ENCODE measurements at regions not wholly inside any gene's neighbourhood (a gene's known extent, or its start where the extent isn't known, plus 50 kb on each side); places are given as distances from the start of the nearest gene placed in this dataset.
"Not testable (repeated sequence)": the region's sequence is repeated elsewhere in the genome, so short reads cannot be mapped to it uniquely, and the experiment has no call there.

DNA sequence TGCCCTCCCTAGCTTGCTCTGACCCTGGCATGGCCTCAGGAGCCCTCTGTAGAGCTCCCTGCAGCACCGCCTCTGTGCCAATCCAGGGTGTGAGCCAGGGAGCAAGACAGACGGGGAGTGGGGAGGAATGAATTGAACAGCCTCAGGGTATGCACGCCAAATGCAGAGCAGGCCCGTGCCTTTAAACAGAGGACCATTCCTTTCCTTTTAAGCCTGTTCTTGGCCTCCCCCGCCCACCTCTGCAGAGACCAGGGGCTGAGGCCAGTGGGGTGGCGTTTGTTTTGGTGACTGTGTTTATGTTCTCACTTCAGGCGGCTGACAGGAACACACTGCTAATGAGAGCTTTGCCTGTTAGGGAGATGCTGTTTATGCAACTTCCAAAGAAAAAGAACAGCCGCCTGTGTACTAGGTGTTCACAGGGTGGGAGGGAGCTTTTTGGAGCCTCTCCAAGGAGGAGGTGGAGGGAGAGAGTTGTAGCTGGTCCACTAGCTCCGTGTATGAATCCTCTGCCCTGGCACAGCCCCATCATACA is 528.1 kb upstream of the DPP6 start:
- Mint-ChIP-seq H3K4me1 (ENCODE audit: low read depth in 2 of 2) (no peaks in the 10 kb centered on the region), H3K36me3 (ENCODE audit: insufficient read depth) (peaks cover 3% of the 10 kb centered on the region), H3K27me3 (no peaks in the 10 kb centered on the region), H3K4me3 (no peak overlapping the region), H3K9me3 (peaks cover 6 to 13% of the 10 kb centered on the region in 2 donors), H3K27ac (no peak overlapping the region)
- DNase-seq (no peak), ATAC-seq (replicated peaks) (no peak)

- Mint-ChIP-seq H3K36me3 (ENCODE audit: insufficient read depth) (peaks cover 5% of the 10 kb centered on the region), H3K4me1 (ENCODE audit: low read depth in 2 of 2) (no peaks in the 10 kb centered on the region), H3K4me3 (no peak overlapping the region), H3K27ac (no peak overlapping the region), H3K9me3 (peaks cover 8 to 23% of the 10 kb centered on the region in 2 donors), H3K27me3 (no peaks in the 10 kb centered on the region)
- ATAC-seq (replicated peaks) (no peak), DNase-seq (no peak)
These were observed 523.1 kb upstream of the DPP6 start for GRCh38 chr7:153529100-153529499.

- H3K27me3 Mint-ChIP-seq = no peaks in the 10 kb centered on the region
- H3K4me1 Mint-ChIP-seq (ENCODE audit: low read depth in 2 of 2) = no peaks in the 10 kb centered on the region
- no peak for ATAC-seq (replicated peaks)
- peaks cover 5% of the 10 kb centered on the region for H3K36me3 Mint-ChIP-seq (ENCODE audit: insufficient read depth)
- no peak overlapping the region for H3K27ac Mint-ChIP-seq
- DNase-seq = no peak
- H3K9me3 Mint-ChIP-seq = peaks cover 8 to 23% of the 10 kb centered on the region in 2 donors
- no peak overlapping the region for H3K4me3 Mint-ChIP-seq
These were observed 522.5 kb upstream of the DPP6 start for GRCh38 chr7:153529651-153530165.

DNA sequence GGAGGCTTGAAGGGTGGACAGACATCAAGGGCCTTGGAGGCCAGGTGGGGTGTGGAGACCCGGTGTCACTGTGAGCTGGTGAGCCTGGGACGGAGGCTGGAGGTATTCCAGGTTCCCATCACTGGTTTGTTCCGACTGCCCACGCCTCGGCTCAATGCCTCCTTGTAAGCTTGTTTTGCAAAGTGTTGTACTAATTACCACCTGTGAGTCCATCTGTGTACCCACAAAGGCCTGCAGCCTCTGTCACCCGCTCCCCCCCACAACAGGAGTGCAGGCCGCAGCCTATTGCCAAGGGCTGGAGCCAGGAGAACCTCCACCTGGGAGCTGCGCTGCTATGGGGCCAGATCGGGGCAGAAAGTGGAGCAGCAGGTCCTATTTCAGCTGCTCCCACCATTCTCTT is 521.8 kb upstream of the DPP6 start:
- ATAC-seq (replicated peaks) = no peak
- H3K4me3 Mint-ChIP-seq = no peak overlapping the region
- H3K36me3 Mint-ChIP-seq (ENCODE audit: insufficient read depth) = peaks cover 5% of the 10 kb centered on the region
- H3K4me1 Mint-ChIP-seq (ENCODE audit: low read depth in 2 of 2) = no peaks in the 10 kb centered on the region
- no peak overlapping the region for H3K27ac Mint-ChIP-seq
- DNase-seq = no peak
- H3K27me3 Mint-ChIP-seq = no peaks in the 10 kb centered on the region
- H3K9me3 Mint-ChIP-seq = peaks cover 8 to 23% of the 10 kb centered on the region in 2 donors

- no peak for DNase-seq
- ATAC-seq (replicated peaks) = no peak
- no peaks in the 10 kb centered on the region for H3K27me3 Mint-ChIP-seq
- H3K27ac Mint-ChIP-seq = no peak overlapping the region
- no peaks in the 10 kb centered on the region for H3K4me1 Mint-ChIP-seq (ENCODE audit: low read depth in 2 of 2)
- H3K36me3 Mint-ChIP-seq (ENCODE audit: insufficient read depth) = peaks cover 2% of the 10 kb centered on the region
- no peak overlapping the region for H3K4me3 Mint-ChIP-seq
- H3K9me3 Mint-ChIP-seq = peaks cover 6 to 21% of the 10 kb centered on the region in 2 donors
These were observed 519.9 kb upstream of the DPP6 start for GRCh38 chr7:153532326-153532725.

DNA sequence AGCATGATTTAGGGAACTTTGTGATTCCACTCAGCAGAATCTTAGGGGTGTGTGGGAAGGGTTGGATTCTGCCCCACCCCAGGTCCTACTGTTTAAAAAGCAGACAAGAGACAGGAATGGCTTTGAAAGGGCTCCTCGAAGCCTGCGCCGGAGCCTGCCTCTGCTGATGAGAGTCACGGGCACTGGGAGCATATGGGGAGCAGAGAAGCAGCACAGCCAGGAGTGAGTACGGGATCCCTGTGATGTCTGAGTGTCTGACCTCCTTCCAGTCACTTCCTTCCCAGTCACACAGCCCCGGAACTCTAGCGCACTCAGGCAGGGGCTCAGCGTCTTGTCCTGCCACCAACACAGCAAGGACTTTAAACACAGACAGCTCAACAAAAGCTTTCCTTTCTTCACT is 514.9 kb upstream of the DPP6 start:
- no peak overlapping the region for H3K4me3 Mint-ChIP-seq
- peaks cover 4 to 17% of the 10 kb centered on the region in 2 donors for H3K9me3 Mint-ChIP-seq
- no peak overlapping the region for H3K27ac Mint-ChIP-seq
- H3K4me1 Mint-ChIP-seq (ENCODE audit: low read depth in 2 of 2) = no peaks in the 10 kb centered on the region
- no peaks in the 10 kb centered on the region for H3K36me3 Mint-ChIP-seq (ENCODE audit: insufficient read depth)
- ATAC-seq (replicated peaks) (no peak), DNase-seq (no peak)
- no peaks in the 10 kb centered on the region for H3K27me3 Mint-ChIP-seq

- no peak for ATAC-seq (replicated peaks)
- Mint-ChIP-seq H3K27me3 (no peaks in the 10 kb centered on the region), H3K4me1 (ENCODE audit: low read depth in 2 of 2) (no peaks in the 10 kb centered on the region), H3K9me3 (peaks cover 6 to 17% of the 10 kb centered on the region in 2 donors), H3K36me3 (ENCODE audit: insufficient read depth) (no peaks in the 10 kb centered on the region), H3K27ac (no peak overlapping the region), H3K4me3 (no peak overlapping the region)
- no peak for DNase-seq
These were observed 510.3 kb upstream of the DPP6 start for GRCh38 chr7:153541903-153542302.

- Mint-ChIP-seq H3K27ac (no peak overlapping the region), H3K36me3 (ENCODE audit: insufficient read depth) (no peaks in the 10 kb centered on the region), H3K4me3 (no peak overlapping the region), H3K9me3 (peaks cover 6 to 17% of the 10 kb centered on the region in 2 donors), H3K4me1 (ENCODE audit: low read depth in 2 of 2) (no peaks in the 10 kb centered on the region), H3K27me3 (no peaks in the 10 kb centered on the region)
- no peak for ATAC-seq (replicated peaks)
- no peak for DNase-seq
These were observed 509.0 kb upstream of the DPP6 start for GRCh38 chr7:153543232-153543631.

DNA sequence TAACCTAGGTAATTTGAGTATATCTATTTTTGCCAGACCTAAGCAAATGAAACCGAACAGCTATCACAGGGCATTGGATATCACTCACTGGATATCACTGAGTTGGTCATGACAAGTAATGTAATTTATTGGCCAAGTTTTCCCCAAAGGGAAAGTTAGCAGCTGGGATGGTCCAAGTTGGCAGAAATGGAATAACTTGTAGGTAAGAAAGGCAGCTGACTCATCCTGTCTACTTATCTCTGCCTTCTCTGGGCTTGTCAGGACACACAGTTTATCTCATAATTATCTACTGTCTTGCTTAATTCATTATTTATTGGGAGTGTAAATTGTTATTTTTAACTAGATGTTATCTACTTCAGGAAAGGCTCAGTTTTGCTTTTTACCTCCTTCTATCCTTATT is 502.0 kb upstream of the DPP6 start:
- no peaks in the 10 kb centered on the region for H3K4me1 Mint-ChIP-seq (ENCODE audit: low read depth in 2 of 2)
- H3K36me3 Mint-ChIP-seq (ENCODE audit: insufficient read depth) = no peaks in the 10 kb centered on the region
- H3K27ac Mint-ChIP-seq = no peak overlapping the region
- DNase-seq = no peak
- H3K4me3 Mint-ChIP-seq = no peak overlapping the region
- H3K27me3 Mint-ChIP-seq = no peaks in the 10 kb centered on the region
- no peak for ATAC-seq (replicated peaks)
- peaks cover 1 to 9% of the 10 kb centered on the region in 2 donors for H3K9me3 Mint-ChIP-seq

DNA sequence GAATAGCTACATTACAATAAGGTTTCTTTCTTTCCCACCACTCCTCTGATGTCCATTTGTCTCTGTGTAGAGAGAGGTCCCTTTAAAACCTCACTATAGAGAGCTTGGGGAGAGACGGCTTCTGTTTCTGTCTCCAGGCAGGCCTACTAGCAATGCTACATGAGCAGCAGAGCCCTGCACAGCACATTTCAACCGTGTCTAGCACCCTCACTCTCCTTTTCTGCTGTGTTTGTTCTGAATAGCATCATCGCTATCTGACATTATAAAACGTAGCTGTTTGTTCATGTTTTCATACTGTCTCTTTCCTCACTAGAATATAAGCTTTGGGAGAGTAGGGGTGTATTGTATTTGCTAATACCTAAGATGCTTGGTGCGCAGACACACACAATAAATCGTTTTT is 487.8 kb upstream of the DPP6 start:
- ATAC-seq (replicated peaks) = no peak
- no peak for DNase-seq
- H3K27ac Mint-ChIP-seq = no peak overlapping the region
- no peaks in the 10 kb centered on the region for H3K4me1 Mint-ChIP-seq (ENCODE audit: low read depth in 2 of 2)
- no peak overlapping the region for H3K4me3 Mint-ChIP-seq
- H3K36me3 Mint-ChIP-seq (ENCODE audit: insufficient read depth) = no peaks in the 10 kb centered on the region
- H3K9me3 Mint-ChIP-seq = peaks cover 12 to 19% of the 10 kb centered on the region in 2 donors
- H3K27me3 Mint-ChIP-seq = no peaks in the 10 kb centered on the region

- Mint-ChIP-seq H3K9me3 (peaks cover 24 to 37% of the 10 kb centered on the region in 2 donors), H3K36me3 (ENCODE audit: insufficient read depth) (no peaks in the 10 kb centered on the region), H3K27me3 (no peaks in the 10 kb centered on the region), H3K4me3 (no peak overlapping the region), H3K4me1 (ENCODE audit: low read depth in 2 of 2) (no peaks in the 10 kb centered on the region), H3K27ac (no peak overlapping the region)
- ATAC-seq (replicated peaks) (no peak), DNase-seq (no peak)
These were observed 485.9 kb upstream of the DPP6 start for GRCh38 chr7:153566324-153566723.

- ATAC-seq (replicated peaks) (no peak), DNase-seq (no peak)
- Mint-ChIP-seq H3K4me1 (ENCODE audit: low read depth in 2 of 2) (no peaks in the 10 kb centered on the region), H3K9me3 (peaks cover 21 to 32% of the 10 kb centered on the region in 2 donors), H3K36me3 (ENCODE audit: insufficient read depth) (no peaks in the 10 kb centered on the region), H3K4me3 (no peak overlapping the region), H3K27me3 (no peaks in the 10 kb centered on the region), H3K27ac (no peak overlapping the region)
These were observed 484.8 kb upstream of the DPP6 start for GRCh38 chr7:153567426-153567825.

GRCh38 chr7:153569520-153569919 is 482.7 kb upstream of the DPP6 start:
- H3K27me3 Mint-ChIP-seq; H3K4me1 Mint-ChIP-seq (ENCODE audit: low read depth in 2 of 2); H3K27ac Mint-ChIP-seq; H3K36me3 Mint-ChIP-seq (ENCODE audit: insufficient read depth); DNase-seq; H3K4me3 Mint-ChIP-seq; ATAC-seq (replicated peaks): not testable (repeated sequence)
- peaks cover 22 to 31% of the 10 kb centered on the region in 2 donors for H3K9me3 Mint-ChIP-seq

DNA sequence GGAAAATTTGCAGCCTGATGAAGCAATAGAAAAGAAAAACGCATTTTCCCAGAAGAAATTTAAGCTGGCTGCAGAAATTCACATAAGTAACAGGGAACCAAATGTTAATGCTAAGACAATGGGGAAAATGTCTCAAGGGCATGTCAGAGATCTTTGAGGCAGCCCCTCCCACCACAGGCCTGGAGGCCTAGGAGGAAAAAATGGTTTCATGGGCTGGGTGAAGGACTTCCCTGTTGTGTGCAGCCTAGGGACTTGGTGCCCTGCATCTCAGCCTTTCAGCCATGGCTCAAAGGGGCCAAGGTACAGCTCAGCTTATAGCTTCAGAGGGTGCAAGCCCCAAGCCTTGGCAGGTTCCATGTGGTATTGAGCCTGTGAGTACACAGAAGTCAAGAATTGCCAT is 476.1 kb upstream of the DPP6 start:
- H3K9me3 Mint-ChIP-seq = peaks cover 7 to 19% of the 10 kb centered on the region in 2 donors

DNA sequence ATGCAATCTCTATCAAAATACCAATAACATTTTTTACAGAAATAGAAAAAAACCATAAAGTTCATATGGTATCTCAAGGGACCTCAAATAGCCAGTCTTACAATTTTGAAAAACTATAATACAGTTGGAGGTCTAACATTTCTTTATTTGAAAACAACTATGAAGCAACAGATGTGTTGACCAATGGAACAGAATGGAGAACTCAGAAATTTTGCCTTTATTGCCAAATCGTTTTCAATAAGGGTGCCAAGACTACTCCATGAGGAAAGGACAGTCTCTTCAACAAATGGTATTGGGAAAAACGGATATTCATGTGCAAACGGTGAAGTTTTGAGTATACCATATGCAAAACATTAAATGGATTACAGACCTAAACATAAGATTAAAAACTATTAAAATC is 470.8 kb upstream of the DPP6 start:
- DNase-seq (no peak), ATAC-seq (replicated peaks) (no peak)
- H3K27me3 Mint-ChIP-seq = no peaks in the 10 kb centered on the region
- no peaks in the 10 kb centered on the region for H3K4me1 Mint-ChIP-seq (ENCODE audit: low read depth in 2 of 2)
- peaks cover 9 to 16% of the 10 kb centered on the region in 2 donors for H3K9me3 Mint-ChIP-seq
- no peak overlapping the region for H3K4me3 Mint-ChIP-seq
- no peaks in the 10 kb centered on the region for H3K36me3 Mint-ChIP-seq (ENCODE audit: insufficient read depth)
- H3K27ac Mint-ChIP-seq = no peak overlapping the region

More for the DNA sequence above, 476.1 kb upstream of the DPP6 start:
- DNase-seq (no peak), ATAC-seq (replicated peaks) (no peak)
- H3K27me3 Mint-ChIP-seq = no peaks in the 10 kb centered on the region
- no peaks in the 10 kb centered on the region for H3K4me1 Mint-ChIP-seq (ENCODE audit: low read depth in 2 of 2)
- H3K36me3 Mint-ChIP-seq (ENCODE audit: insufficient read depth) = no peaks in the 10 kb centered on the region
- no peak overlapping the region for H3K4me3 Mint-ChIP-seq
- H3K27ac Mint-ChIP-seq = no peak overlapping the region

Measured in effector memory CD8-positive, alpha-beta T cell (primary cell).